ENCODE measurements at regions not wholly inside any gene's neighbourhood (a gene's known extent, or its start where the extent isn't known, plus 50 kb on each side); places are given as distances from the start of the nearest gene placed in this dataset.

DNA sequence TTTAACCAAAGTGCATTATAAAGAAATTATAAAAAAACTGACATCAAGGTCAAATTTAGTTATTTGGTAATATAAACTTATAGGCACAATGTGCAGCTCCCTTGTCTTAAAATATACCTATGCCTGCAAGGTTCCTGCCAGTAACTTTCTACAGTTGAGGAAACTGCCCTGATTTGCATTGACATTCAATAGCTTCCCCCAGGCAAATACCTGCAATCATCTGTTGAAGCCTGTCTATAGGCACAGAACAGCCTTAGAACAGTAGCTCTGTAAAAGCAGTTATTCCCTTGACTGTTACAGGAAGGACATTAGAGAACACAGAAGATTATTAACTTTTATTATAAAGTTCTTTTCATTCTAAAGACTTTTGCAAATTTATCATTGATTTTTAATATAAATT lies 1239.5 kb downstream of the PCDH9 start:
- Histone ChIP-seq H3K27me3 (ENCODE audit: control insufficient read depth in 2 of 2, insufficient read depth in 2 of 2, low read length in 2 of 2) (no peaks in the 10 kb centered on the region), H3K4me3 (replicated peaks in 1 of 3; ENCODE audit: insufficient read depth in 1 of 3, low read depth in 1 of 3, low read length in 3 of 3) (no peak overlapping the region), H3K4me1 (ENCODE audit: control insufficient read depth, extremely low read depth, insufficient read depth, low read length) (no peaks in the 10 kb centered on the region), H3K9ac (replicated peaks; ENCODE audit: extremely low read depth, insufficient read depth, low read length) (no peak overlapping the region), H3K79me2 (ENCODE audit: control insufficient read depth, insufficient read depth, low read length) (no peaks in the 10 kb centered on the region), H3K9me3 (replicated peaks; ENCODE audit: control insufficient read depth, insufficient read depth, low read length) (no peaks in the 10 kb centered on the region), H3K9me1 (replicated peaks; ENCODE audit: control insufficient read depth, extremely low read depth, insufficient read depth, low read length) (no peaks in the 10 kb centered on the region), H3K4me2 (ENCODE audit: insufficient read depth, low read length) (no peak overlapping the region), H3K27ac (ENCODE audit: insufficient read depth, low read depth, low read length) (no peak overlapping the region), H2AFZ (ENCODE audit: low read depth, low read length) (no peak overlapping the region), H3K36me3 (ENCODE audit: control insufficient read depth in 2 of 2, extremely low read depth in 1 of 2, insufficient read depth in 2 of 2, low read length in 2 of 2) (no peaks in the 10 kb centered on the region), H4K20me1 (replicated peaks; ENCODE audit: control insufficient read depth, extremely low read depth, insufficient read depth, low read length) (no peaks in the 10 kb centered on the region)
- intact Hi-C loops (cut with micrococcal nuclease) = no loop called here
- no TSS peak for BruUV-seq (replicated peaks)
- CTCF ChIA-PET = interaction anchor here (1.0 kb wide), 1 partner anchor 11 kb away, joined by 3 read pairs; no protein-coding TSS in a partner anchor
- POLR2A ChIA-PET = no interaction called here
- dilution Hi-C loops (cut with MboI; ENCODE audit: extremely low pct_ligation_motif_present, low sequenced_read_pairs) = no loop called here
- DNase-seq (ENCODE audit: low read depth, low spot score) (no peak), FAIRE-seq (no peak)
- TF ChIP-seq JUN (IDR thresholded peaks at IDR 0.05; ENCODE audit: borderline replicate concordance, insufficient read depth, insufficient read length, low read depth) = no peak
- TF ChIP-seq GATA2 (IDR thresholded peaks at IDR 0.05; ENCODE audit: insufficient read depth, insufficient read length, low read depth, low read length) = no peak
- TF ChIP-seq, protein P1, sequence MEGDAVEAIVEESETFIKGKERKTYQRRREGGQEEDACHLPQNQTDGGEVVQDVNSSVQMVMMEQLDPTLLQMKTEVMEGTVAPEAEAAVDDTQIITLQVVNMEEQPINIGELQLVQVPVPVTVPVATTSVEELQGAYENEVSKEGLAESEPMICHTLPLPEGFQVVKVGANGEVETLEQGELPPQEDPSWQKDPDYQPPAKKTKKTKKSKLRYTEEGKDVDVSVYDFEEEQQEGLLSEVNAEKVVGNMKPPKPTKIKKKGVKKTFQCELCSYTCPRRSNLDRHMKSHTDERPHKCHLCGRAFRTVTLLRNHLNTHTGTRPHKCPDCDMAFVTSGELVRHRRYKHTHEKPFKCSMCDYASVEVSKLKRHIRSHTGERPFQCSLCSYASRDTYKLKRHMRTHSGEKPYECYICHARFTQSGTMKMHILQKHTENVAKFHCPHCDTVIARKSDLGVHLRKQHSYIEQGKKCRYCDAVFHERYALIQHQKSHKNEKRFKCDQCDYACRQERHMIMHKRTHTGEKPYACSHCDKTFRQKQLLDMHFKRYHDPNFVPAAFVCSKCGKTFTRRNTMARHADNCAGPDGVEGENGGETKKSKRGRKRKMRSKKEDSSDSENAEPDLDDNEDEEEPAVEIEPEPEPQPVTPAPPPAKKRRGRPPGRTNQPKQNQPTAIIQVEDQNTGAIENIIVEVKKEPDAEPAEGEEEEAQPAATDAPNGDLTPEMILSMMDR (IDR thresholded peaks at IDR 0.05; ENCODE audit: extremely low read depth in 1 of 2, insufficient read depth in 1 of 2, low read depth in 1 of 2, low read length in 2 of 2) = no peak
- TF ChIP-seq MYC (IDR thresholded peaks at IDR 0.05; ENCODE audit: low read depth, low read length) = no peak
- TF ChIP-seq, protein P2, sequence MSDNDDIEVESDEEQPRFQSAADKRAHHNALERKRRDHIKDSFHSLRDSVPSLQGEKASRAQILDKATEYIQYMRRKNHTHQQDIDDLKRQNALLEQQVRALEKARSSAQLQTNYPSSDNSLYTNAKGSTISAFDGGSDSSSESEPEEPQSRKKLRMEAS (IDR thresholded peaks at IDR 0.05; ENCODE audit: insufficient read depth, insufficient read length) = no peak
- no peak for TF ChIP-seq POLR2A (IDR thresholded peaks at IDR 0.05; ENCODE audit: low read depth, low read length)

DNA sequence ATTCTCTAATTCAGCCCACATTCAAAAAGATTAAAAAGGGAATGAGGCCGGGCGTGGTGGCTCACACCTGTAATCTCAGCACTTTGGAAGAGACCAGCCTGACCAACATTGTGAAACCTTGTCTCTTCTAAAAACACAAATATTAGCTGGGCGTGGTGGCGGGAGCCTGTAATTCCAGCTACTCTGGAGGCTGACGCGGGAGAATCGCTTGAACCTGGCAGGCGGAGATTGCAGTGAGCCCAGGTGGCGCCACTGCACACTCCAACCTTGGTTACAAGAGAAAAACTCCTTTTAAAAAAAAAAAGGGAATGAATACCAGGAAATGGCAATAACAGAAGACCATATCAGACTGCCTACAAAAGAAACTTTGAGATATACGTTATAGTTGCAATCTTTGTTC lies 1244.5 kb downstream of the PCDH9 start:
- BruUV-seq (replicated peaks) = no TSS peak
- Histone ChIP-seq H3K27me3 (ENCODE audit: control insufficient read depth in 2 of 2, insufficient read depth in 2 of 2, low read length in 2 of 2) (no peaks in the 10 kb centered on the region), H3K9me3 (replicated peaks; ENCODE audit: control insufficient read depth, insufficient read depth, low read length) (no peaks in the 10 kb centered on the region), H3K79me2 (ENCODE audit: control insufficient read depth, insufficient read depth, low read length) (no peaks in the 10 kb centered on the region), H3K4me2 (ENCODE audit: insufficient read depth, low read length) (no peak overlapping the region), H3K36me3 (ENCODE audit: control insufficient read depth in 2 of 2, extremely low read depth in 1 of 2, insufficient read depth in 2 of 2, low read length in 2 of 2) (no peaks in the 10 kb centered on the region), H4K20me1 (replicated peaks; ENCODE audit: control insufficient read depth, extremely low read depth, insufficient read depth, low read length) (no peaks in the 10 kb centered on the region), H3K27ac (ENCODE audit: insufficient read depth, low read depth, low read length) (no peak overlapping the region), H3K9me1 (replicated peaks; ENCODE audit: control insufficient read depth, extremely low read depth, insufficient read depth, low read length) (no peaks in the 10 kb centered on the region), H3K9ac (replicated peaks; ENCODE audit: extremely low read depth, insufficient read depth, low read length) (no peak overlapping the region), H2AFZ (ENCODE audit: low read depth, low read length) (no peak overlapping the region), H3K4me3 (replicated peaks in 1 of 3; ENCODE audit: insufficient read depth in 1 of 3, low read depth in 1 of 3, low read length in 3 of 3) (no peak overlapping the region), H3K4me1 (ENCODE audit: control insufficient read depth, extremely low read depth, insufficient read depth, low read length) (no peaks in the 10 kb centered on the region)
- no peak for FAIRE-seq
- CTCF ChIA-PET = interaction anchor here (0.9 to 1.1 kb wide), 2 partner anchors 15 to 1238 kb away, joined by 3 read pairs; no protein-coding TSS in a partner anchor
- no peak for DNase-seq (ENCODE audit: low read depth, low spot score)
- no peak for TF ChIP-seq POLR2AphosphoS5 (IDR thresholded peaks at IDR 0.05; ENCODE audit: insufficient read depth, low read depth, low read length)
- TF ChIP-seq GATA2 (IDR thresholded peaks at IDR 0.05; ENCODE audit: insufficient read depth, insufficient read length, low read depth, low read length) = no peak
- no peak for TF ChIP-seq FOS (IDR thresholded peaks at IDR 0.05; ENCODE audit: borderline replicate concordance, insufficient read depth, low read length)
- TF ChIP-seq JUN (IDR thresholded peaks at IDR 0.05; ENCODE audit: borderline replicate concordance, insufficient read depth, insufficient read length, low read depth) = no peak
- no peak for TF ChIP-seq EZH2 (IDR thresholded peaks at IDR 0.05; ENCODE audit: borderline replicate concordance, low read depth, low read length, severe bottlenecking)
- TF ChIP-seq, protein P1 (IDR thresholded peaks at IDR 0.05; ENCODE audit: extremely low read depth in 1 of 2, insufficient read depth in 1 of 2, low read depth in 1 of 2, low read length in 2 of 2) = no peak
- no peak for TF ChIP-seq POLR2A (IDR thresholded peaks at IDR 0.05; ENCODE audit: low read depth, low read length)
- TF ChIP-seq, protein P2 (IDR thresholded peaks at IDR 0.05; ENCODE audit: insufficient read depth, insufficient read length) = no peak
- no peak for TF ChIP-seq MYC (IDR thresholded peaks at IDR 0.05; ENCODE audit: low read depth, low read length)
- POLR2A ChIA-PET = no interaction called here
- dilution Hi-C loops (cut with MboI; ENCODE audit: extremely low pct_ligation_motif_present, low sequenced_read_pairs) = no loop called here
- intact Hi-C loops (cut with micrococcal nuclease) = no loop called here

Data from endothelial cell of umbilical vein (primary cell).